ENCODE measurements at regions not wholly inside any gene's neighbourhood (a gene's known extent, or its start where the extent isn't known, plus 50 kb on each side); places are given as distances from the start of the nearest gene placed in this dataset.

DNA sequence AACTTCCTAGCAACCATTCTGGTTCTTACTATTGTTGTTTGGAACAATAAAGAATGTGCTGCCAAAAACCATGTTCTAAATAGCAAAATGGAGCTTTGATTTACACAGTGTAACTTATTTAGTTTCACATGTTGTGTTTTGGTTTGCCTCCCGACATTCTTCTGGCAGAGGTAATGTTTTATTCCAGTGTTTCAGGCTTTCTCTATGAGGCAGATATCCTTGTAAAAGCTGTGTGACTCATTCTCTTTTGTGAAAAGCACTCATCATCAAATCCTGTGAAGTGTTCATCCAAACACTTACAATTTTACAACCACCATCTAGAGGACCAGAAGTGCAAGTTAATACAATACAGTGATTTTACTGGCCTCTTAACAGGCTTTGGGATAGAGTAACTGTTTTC is 219.0 kb upstream of the GIMD1 start (continued):
- peak; percentile 75; the same call in 1 of the 2 replicates for TF ChIP-seq TSHZ1 (tag by site-specific recombination; IDR thresholded peaks at IDR 0.05; ENCODE audit: borderline replicate concordance)
- TF ChIP-seq ZNF211 (tag by site-specific recombination; IDR thresholded peaks at IDR 0.05; ENCODE audit: low read depth): no peak
- peak; percentile 41 for TF ChIP-seq ATF2 (tag by site-specific recombination; IDR thresholded peaks at IDR 0.05; ENCODE audit: low read depth)
- TF ChIP-seq ZNF560 (tag by site-specific recombination; IDR thresholded peaks at IDR 0.05; ENCODE audit: borderline replicate concordance): no peak
- TF ChIP-seq ZNF596 (tag by site-specific recombination; IDR thresholded peaks at IDR 0.05): no peak
- no peak for TF ChIP-seq ZNF19 (tag by site-specific recombination; IDR thresholded peaks at IDR 0.05; ENCODE audit: low read depth)
- no peak for TF ChIP-seq ZNF354C (tag by site-specific recombination; IDR thresholded peaks at IDR 0.05; ENCODE audit: borderline replicate concordance, low read depth)
- no peak for TF ChIP-seq ZNF701 (tag by site-specific recombination; IDR thresholded peaks at IDR 0.05)
- peak; percentile 81 for TF ChIP-seq WT1 (tag by site-specific recombination; IDR thresholded peaks at IDR 0.05)
- TF ChIP-seq ZXDB (tag by site-specific recombination; IDR thresholded peaks at IDR 0.05): peak; percentile 49
- TF ChIP-seq, protein P1, sequence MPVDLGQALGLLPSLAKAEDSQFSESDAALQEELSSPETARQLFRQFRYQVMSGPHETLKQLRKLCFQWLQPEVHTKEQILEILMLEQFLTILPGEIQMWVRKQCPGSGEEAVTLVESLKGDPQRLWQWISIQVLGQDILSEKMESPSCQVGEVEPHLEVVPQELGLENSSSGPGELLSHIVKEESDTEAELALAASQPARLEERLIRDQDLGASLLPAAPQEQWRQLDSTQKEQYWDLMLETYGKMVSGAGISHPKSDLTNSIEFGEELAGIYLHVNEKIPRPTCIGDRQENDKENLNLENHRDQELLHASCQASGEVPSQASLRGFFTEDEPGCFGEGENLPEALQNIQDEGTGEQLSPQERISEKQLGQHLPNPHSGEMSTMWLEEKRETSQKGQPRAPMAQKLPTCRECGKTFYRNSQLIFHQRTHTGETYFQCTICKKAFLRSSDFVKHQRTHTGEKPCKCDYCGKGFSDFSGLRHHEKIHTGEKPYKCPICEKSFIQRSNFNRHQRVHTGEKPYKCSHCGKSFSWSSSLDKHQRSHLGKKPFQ (tag by site-specific recombination; IDR thresholded peaks at IDR 0.05): no peak
- TF ChIP-seq ZNF169 (tag by site-specific recombination; IDR thresholded peaks at IDR 0.05): no peak
- no peak for TF ChIP-seq ZNF391 (tag by site-specific recombination; IDR thresholded peaks at IDR 0.05; ENCODE audit: borderline replicate concordance, low read depth)
- no peak for TF ChIP-seq ZNF600 (tag by site-specific recombination; IDR thresholded peaks at IDR 0.05)
- TF ChIP-seq, protein P2, sequence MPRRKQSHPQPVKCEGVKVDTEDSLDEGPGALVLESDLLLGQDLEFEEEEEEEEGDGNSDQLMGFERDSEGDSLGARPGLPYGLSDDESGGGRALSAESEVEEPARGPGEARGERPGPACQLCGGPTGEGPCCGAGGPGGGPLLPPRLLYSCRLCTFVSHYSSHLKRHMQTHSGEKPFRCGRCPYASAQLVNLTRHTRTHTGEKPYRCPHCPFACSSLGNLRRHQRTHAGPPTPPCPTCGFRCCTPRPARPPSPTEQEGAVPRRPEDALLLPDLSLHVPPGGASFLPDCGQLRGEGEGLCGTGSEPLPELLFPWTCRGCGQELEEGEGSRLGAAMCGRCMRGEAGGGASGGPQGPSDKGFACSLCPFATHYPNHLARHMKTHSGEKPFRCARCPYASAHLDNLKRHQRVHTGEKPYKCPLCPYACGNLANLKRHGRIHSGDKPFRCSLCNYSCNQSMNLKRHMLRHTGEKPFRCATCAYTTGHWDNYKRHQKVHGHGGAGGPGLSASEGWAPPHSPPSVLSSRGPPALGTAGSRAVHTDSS (tag by site-specific recombination; IDR thresholded peaks at IDR 0.05): peak; percentile 50; the same call in 1 of the 2 replicates
- TF ChIP-seq, protein P3, sequence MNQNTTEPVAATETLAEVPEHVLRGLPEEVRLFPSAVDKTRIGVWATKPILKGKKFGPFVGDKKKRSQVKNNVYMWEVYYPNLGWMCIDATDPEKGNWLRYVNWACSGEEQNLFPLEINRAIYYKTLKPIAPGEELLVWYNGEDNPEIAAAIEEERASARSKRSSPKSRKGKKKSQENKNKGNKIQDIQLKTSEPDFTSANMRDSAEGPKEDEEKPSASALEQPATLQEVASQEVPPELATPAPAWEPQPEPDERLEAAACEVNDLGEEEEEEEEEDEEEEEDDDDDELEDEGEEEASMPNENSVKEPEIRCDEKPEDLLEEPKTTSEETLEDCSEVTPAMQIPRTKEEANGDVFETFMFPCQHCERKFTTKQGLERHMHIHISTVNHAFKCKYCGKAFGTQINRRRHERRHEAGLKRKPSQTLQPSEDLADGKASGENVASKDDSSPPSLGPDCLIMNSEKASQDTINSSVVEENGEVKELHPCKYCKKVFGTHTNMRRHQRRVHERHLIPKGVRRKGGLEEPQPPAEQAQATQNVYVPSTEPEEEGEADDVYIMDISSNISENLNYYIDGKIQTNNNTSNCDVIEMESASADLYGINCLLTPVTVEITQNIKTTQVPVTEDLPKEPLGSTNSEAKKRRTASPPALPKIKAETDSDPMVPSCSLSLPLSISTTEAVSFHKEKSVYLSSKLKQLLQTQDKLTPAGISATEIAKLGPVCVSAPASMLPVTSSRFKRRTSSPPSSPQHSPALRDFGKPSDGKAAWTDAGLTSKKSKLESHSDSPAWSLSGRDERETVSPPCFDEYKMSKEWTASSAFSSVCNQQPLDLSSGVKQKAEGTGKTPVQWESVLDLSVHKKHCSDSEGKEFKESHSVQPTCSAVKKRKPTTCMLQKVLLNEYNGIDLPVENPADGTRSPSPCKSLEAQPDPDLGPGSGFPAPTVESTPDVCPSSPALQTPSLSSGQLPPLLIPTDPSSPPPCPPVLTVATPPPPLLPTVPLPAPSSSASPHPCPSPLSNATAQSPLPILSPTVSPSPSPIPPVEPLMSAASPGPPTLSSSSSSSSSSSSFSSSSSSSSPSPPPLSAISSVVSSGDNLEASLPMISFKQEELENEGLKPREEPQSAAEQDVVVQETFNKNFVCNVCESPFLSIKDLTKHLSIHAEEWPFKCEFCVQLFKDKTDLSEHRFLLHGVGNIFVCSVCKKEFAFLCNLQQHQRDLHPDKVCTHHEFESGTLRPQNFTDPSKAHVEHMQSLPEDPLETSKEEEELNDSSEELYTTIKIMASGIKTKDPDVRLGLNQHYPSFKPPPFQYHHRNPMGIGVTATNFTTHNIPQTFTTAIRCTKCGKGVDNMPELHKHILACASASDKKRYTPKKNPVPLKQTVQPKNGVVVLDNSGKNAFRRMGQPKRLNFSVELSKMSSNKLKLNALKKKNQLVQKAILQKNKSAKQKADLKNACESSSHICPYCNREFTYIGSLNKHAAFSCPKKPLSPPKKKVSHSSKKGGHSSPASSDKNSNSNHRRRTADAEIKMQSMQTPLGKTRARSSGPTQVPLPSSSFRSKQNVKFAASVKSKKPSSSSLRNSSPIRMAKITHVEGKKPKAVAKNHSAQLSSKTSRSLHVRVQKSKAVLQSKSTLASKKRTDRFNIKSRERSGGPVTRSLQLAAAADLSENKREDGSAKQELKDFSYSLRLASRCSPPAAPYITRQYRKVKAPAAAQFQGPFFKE (tag by site-specific recombination; IDR thresholded peaks at IDR 0.05; ENCODE audit: borderline replicate concordance): no peak
- no peak for TF ChIP-seq ZNF48 (tag by site-specific recombination; IDR thresholded peaks at IDR 0.05)
- TF ChIP-seq KLF1 (tag by site-specific recombination; IDR thresholded peaks at IDR 0.05): no peak
- TF ChIP-seq, protein P4, sequence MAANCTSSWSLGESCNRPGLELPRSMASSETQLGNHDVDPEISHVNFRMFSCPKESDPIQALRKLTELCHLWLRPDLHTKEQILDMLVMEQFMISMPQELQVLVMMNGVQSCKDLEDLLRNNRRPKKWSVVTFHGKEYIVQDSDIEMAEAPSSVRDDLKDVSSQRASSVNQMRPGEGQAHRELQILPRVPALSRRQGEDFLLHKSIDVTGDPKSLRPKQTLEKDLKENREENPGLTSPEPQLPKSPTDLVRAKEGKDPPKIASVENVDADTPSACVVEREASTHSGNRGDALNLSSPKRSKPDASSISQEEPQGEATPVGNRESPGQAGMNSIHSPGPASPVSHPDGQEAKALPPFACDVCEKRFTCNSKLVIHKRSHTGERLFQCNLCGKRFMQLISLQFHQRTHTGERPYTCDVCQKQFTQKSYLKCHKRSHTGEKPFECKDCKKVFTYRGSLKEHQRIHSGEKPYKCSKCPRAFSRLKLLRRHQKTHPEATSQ (tag by site-specific recombination; IDR thresholded peaks at IDR 0.05): no peak
- no peak for TF ChIP-seq ZNF776 (tag by site-specific recombination; IDR thresholded peaks at IDR 0.05; ENCODE audit: borderline replicate concordance)
- no peak for TF ChIP-seq ZNF121 (tag by site-specific recombination; IDR thresholded peaks at IDR 0.05)
- TF ChIP-seq ZBTB1 (tag by site-specific recombination; IDR thresholded peaks at IDR 0.05): no peak
- peak; percentile 51; the same call in 1 of the 2 replicates for TF ChIP-seq GLI2 (tag by site-specific recombination; IDR thresholded peaks at IDR 0.05; ENCODE audit: borderline replicate concordance, low read depth)
- TF ChIP-seq ZNF132 (tag by site-specific recombination; IDR thresholded peaks at IDR 0.05; ENCODE audit: borderline replicate concordance): no peak
